GM23338 (cell line): ENCODE measurements at regions not wholly inside any gene's neighbourhood (a gene's known extent, or its start where the extent isn't known, plus 50 kb on each side); places are given as distances from the start of the nearest gene placed in this dataset.

Experiments used
- ATAC-seq: fragments of 200-7000 bp; cut with Tn5 transposase; 3 replicates; pipeline ENCODE4 v1.9.1; 2020
- DNase-seq: peaks from one replicate; pipeline ENCODE4 v3.0.0-alpha.2; 2015; ENCODE audit warnings: low spot score
- H2AFZ ChIP-seq: fragments of 200-600 bp; sonication (generic); 2 replicates; pipeline ENCODE4 v1.8.0; 2016; ENCODE audit warnings: antibody characterized with exemption, mild to moderate bottlenecking, moderate library complexity
- H3F3A ChIP-seq: fragments of 200-600 bp; sonication (generic); replicated peaks from 2 replicates; pipeline ENCODE4 v1.8.0; 2017; ENCODE audit warnings: antibody characterized with exemption, mixed run types, low read depth
- H3K27ac ChIP-seq: fragments of 200-600 bp; sonication (generic); 2 replicates; pipeline ENCODE4 v1.6.1; 2016; ENCODE audit warnings: low read depth
- H3K27me3 ChIP-seq: fragments of 200-600 bp; sonication (generic); 2 replicates; pipeline ENCODE4 v1.8.0; 2016; ENCODE audit warnings: mild to moderate bottlenecking, mixed run types, moderate library complexity; ENCODE audit not compliant: insufficient read depth
- H3K36me3 ChIP-seq: fragments of 200-600 bp; sonication (generic); 2 replicates; pipeline ENCODE4 v1.8.0; 2016; ENCODE audit warnings: mild to moderate bottlenecking; ENCODE audit not compliant: insufficient read depth
- H3K4me1 ChIP-seq: fragments of 200-600 bp; sonication (generic); 2 replicates; pipeline ENCODE4 v1.8.0; 2016; ENCODE audit warnings: mild to moderate bottlenecking, moderate library complexity; ENCODE audit not compliant: insufficient read depth
- H3K4me2 ChIP-seq: fragments of 200-600 bp; sonication (generic); 2 replicates; pipeline ENCODE4 v1.7.1; 2017; ENCODE audit warnings: mixed run types
- H3K4me3 ChIP-seq: fragments of 200-600 bp; sonication (generic); 2 replicates; pipeline ENCODE4 v1.6.1; 2016; ENCODE audit warnings: mixed run types
- H3K79me2 ChIP-seq: fragments of 200-600 bp; sonication (generic); replicated peaks from 2 replicates; pipeline ENCODE4 v1.8.0; 2017; ENCODE audit warnings: mild to moderate bottlenecking; ENCODE audit not compliant: insufficient read depth
- H3K9me2 ChIP-seq: fragments of 200-600 bp; sonication (generic); 2 replicates; pipeline ENCODE4 v1.8.0; 2017; ENCODE audit not compliant: insufficient read depth
- H4K20me1 ChIP-seq: fragments of 200-600 bp; sonication (generic); replicated peaks from 2 replicates; pipeline ENCODE4 v1.8.0; 2017; ENCODE audit warnings: mild to moderate bottlenecking; ENCODE audit not compliant: insufficient read depth
- H3K27ac Mint-ChIP-seq: 2 replicates; pipeline ENCODE4 v1.8.0; 2020; ENCODE audit warnings: inconsistent platforms, mild to moderate bottlenecking, moderate library complexity, mixed read lengths
- H3K27me3 Mint-ChIP-seq: 3 replicates; pipeline ENCODE4 v1.8.0; 2022; ENCODE audit warnings: low read depth, mild to moderate bottlenecking, moderate library complexity, mixed read lengths, inconsistent platforms; ENCODE audit not compliant: insufficient read depth, poor library complexity
- H3K36me3 Mint-ChIP-seq: 3 replicates; pipeline ENCODE4 v1.8.0; 2021; ENCODE audit warnings: low read depth, mild to moderate bottlenecking, inconsistent platforms, moderate library complexity, mixed read lengths
- H3K4me1 Mint-ChIP-seq: 3 replicates; pipeline ENCODE4 v1.8.0; 2020; ENCODE audit warnings: mild to moderate bottlenecking, inconsistent platforms, mixed read lengths
- H3K4me3 Mint-ChIP-seq: 3 replicates; pipeline ENCODE4 v1.8.0; 2021; ENCODE audit warnings: moderate library complexity, mild to moderate bottlenecking, inconsistent platforms, mixed read lengths
- H3K9me3 Mint-ChIP-seq: 3 replicates; pipeline ENCODE4 v1.8.0; 2020; ENCODE audit warnings: moderate library complexity, mild to moderate bottlenecking, inconsistent platforms, mixed read lengths
- CREB1 ChIP-seq: fragments of 250-450 bp; sonication (Bioruptor Pico); IDR thresholded peaks from 2 replicates; pipeline ENCODE4 v1.5.0; 2020; ENCODE audit warnings: low read depth, mild to moderate bottlenecking, moderate library complexity
- CTCF ChIP-seq, 2 experiments: fragments of 200-600 bp in 1 of 2; sonication (generic) in 1 of 2; conservative IDR thresholded peaks; 2 replicates each; pipeline versions ENCODE4 v1.5.1 to v1.6.1; 2016 to 2017; ENCODE audit warnings: antibody characterized with exemption in 2 of 2, low read depth in 2 of 2, mild to moderate bottlenecking in 2 of 2, moderate library complexity in 1 of 2
- EZH2 ChIP-seq: fragments of 200-600 bp; sonication (generic); IDR thresholded peaks from one replicate; pipeline ENCODE4 v1.8.0; 2017; ENCODE audit warnings: antibody characterized with exemption, mild to moderate bottlenecking, low read depth; ENCODE audit not compliant: unreplicated experiment
- EZH2phosphoT487 ChIP-seq: fragments of 200-600 bp; sonication (generic); IDR thresholded peaks from one replicate; pipeline ENCODE4 v1.8.1; 2018; ENCODE audit warnings: antibody characterized with exemption; ENCODE audit not compliant: unreplicated experiment
- NANOG ChIP-seq: IDR thresholded peaks from 2 replicates; pipeline ENCODE4 v1.6.1; 2016; ENCODE audit warnings: antibody characterized with exemption, borderline replicate concordance
- POLR2AphosphoS5 ChIP-seq: IDR thresholded peaks from 2 replicates; pipeline ENCODE4 v1.6.1; 2016; ENCODE audit warnings: antibody characterized with exemption, low read depth
- REST ChIP-seq: IDR thresholded peaks from one replicate; pipeline ENCODE4 v1.6.1; 2018; ENCODE audit warnings: antibody characterized with exemption; ENCODE audit not compliant: unreplicated experiment
- STAT1 ChIP-seq: IDR thresholded peaks from one replicate; pipeline ENCODE4 v1.6.1; 2016; ENCODE audit warnings: antibody characterized with exemption; ENCODE audit not compliant: unreplicated experiment
- ZNF331 ChIP-seq: fragments of 250-450 bp; sonication (Bioruptor Pico); IDR thresholded peaks from 2 replicates; pipeline ENCODE4 v1.5.0; 2020; ENCODE audit warnings: low read depth, mild to moderate bottlenecking, moderate library complexity
- ZNF462 ChIP-seq: fragments of 250-450 bp; sonication (Bioruptor Pico); IDR thresholded peaks from 2 replicates; pipeline ENCODE4 v1.5.0; 2020; ENCODE audit warnings: mild to moderate bottlenecking, moderate library complexity

- TF ChIP-seq REST (no peak), STAT1 (no peak), CTCF (conservative IDR thresholded peaks at IDR 0.05; ENCODE audit: low read depth in 2 of 2) (no peak), NANOG (no peak), EZH2phosphoT487 (no peak), CREB1 (CRISPR knock-in tag) (no peak), ZNF331 (CRISPR knock-in tag) (no peak), EZH2 (no peak)
Observed at GRCh38 chr12:45671254-45671653, 58.3 kb upstream of the ARID2 start (continued).

- Histone ChIP-seq H3K79me2 (no peaks in the 10 kb centered on the region), H3K4me1 (no peaks in the 10 kb centered on the region), H4K20me1 (no peaks in the 10 kb centered on the region), H3K4me3 (no peak overlapping the region), H3K27ac (no peak overlapping the region), H3K4me2 (no peak overlapping the region), H3F3A (no peaks in the 10 kb centered on the region), H2AFZ (peak overlapping the region; percentile 49; the same call in 1 of the 2 replicates), H3K36me3 (no peaks in the 10 kb centered on the region), H3K27me3 (no peaks in the 10 kb centered on the region), H3K9me2 (no peaks in the 10 kb centered on the region)
- no peak overlapping the region for H3K4me3 Mint-ChIP-seq
- H3K27me3 Mint-ChIP-seq: no peaks in the 10 kb centered on the region
- no peak for ATAC-seq
- H3K4me1 Mint-ChIP-seq: no peaks in the 10 kb centered on the region
- H3K27ac Mint-ChIP-seq: no peak overlapping the region
- H3K36me3 Mint-ChIP-seq: no peaks in the 10 kb centered on the region
- H3K9me3 Mint-ChIP-seq: no peaks in the 10 kb centered on the region
- no peak for DNase-seq
- no peak for TF ChIP-seq CTCF (conservative IDR thresholded peaks at IDR 0.05; ENCODE audit: low read depth in 2 of 2)
- no peak for TF ChIP-seq ZNF462
- no peak for TF ChIP-seq EZH2
- no peak for TF ChIP-seq POLR2AphosphoS5
- no peak for TF ChIP-seq NANOG
- no peak for TF ChIP-seq EZH2phosphoT487
Observed at GRCh38 chr12:45674181-45674977, 55.1 kb upstream of the ARID2 start.
